Common myeloid progenitor, CD34-positive (primary cell): ENCODE measurements at regions not wholly inside any gene's neighbourhood (a gene's known extent, or its start where the extent isn't known, plus 50 kb on each side); places are given as distances from the start of the nearest gene placed in this dataset.

Experiments used
- CTCF ChIA-PET: fragments of 350-600 bp; sonication (Branson Sonifier 250); formaldehyde crosslinking; loops from one replicate; lab custom pipeline; 2021; ENCODE audit warnings: antibody characterized with exemption; lab: Charles Lee
- POLR2A ChIA-PET: fragments of 350-600 bp; sonication (Branson Sonifier 250); formaldehyde crosslinking; loops from one replicate; lab custom pipeline; 2021; ENCODE audit warnings: antibody characterized with exemption; lab: Charles Lee
- DNase-seq, 3 donors: peaks; one replicate each; pipeline versions ENCODE4 v3.0.0 to v3.0.0-alpha.2; 2013
- H3K27ac ChIP-seq, 2 experiments: 1 replicate in 1 of 2; 2 replicates in 1 of 2; pipeline ENCODE4 v1.7.0; 2013; ENCODE audit warnings: inconsistent platforms in 2 of 2, low read length in 2 of 2, mild to moderate bottlenecking in 2 of 2, low read depth in 1 of 2, moderate library complexity in 1 of 2; ENCODE audit not compliant: severe bottlenecking in 2 of 2, insufficient read depth in 1 of 2, poor library complexity in 1 of 2
- H3K27me3 ChIP-seq, 5 experiments: replicated peaks in 2 of 5; 1 replicate in 3 of 5; 2 replicates in 2 of 5; pipeline versions ENCODE4 v1.6.1 to v1.7.0; 2013; ENCODE audit warnings: low read length in 4 of 5, mild to moderate bottlenecking in 2 of 5, moderate library complexity in 2 of 5, inconsistent platforms in 1 of 5; ENCODE audit not compliant: insufficient read depth in 5 of 5, control insufficient read depth in 4 of 5
- H3K36me3 ChIP-seq, 4 experiments: 1 replicate in 2 of 4; 2 replicates in 2 of 4; pipeline versions ENCODE4 v1.6.1 to v1.7.0; 2013; ENCODE audit warnings: low read length in 3 of 4, control low read depth in 1 of 4, mild to moderate bottlenecking in 1 of 4; ENCODE audit not compliant: control insufficient read depth in 4 of 4, insufficient read depth in 4 of 4
- H3K4me1 ChIP-seq, 4 experiments: 1 replicate in 3 of 4; 2 replicates in 1 of 4; pipeline versions ENCODE4 v1.6.1 to v1.7.1; 2013; ENCODE audit warnings: low read length in 3 of 4, mild to moderate bottlenecking in 3 of 4, control low read depth in 1 of 4, inconsistent platforms in 1 of 4, moderate library complexity in 1 of 4; ENCODE audit not compliant: control insufficient read depth in 4 of 4, insufficient read depth in 4 of 4; ENCODE audit errors: control extremely low read depth in 1 of 4
- H3K4me3 ChIP-seq, 7 experiments: 1 replicate in 4 of 7; 2 replicates in 3 of 7; pipeline versions ENCODE4 v1.5.1 to v1.7.0; 2013; ENCODE audit warnings: mild to moderate bottlenecking in 7 of 7, low read length in 6 of 7, moderate library complexity in 6 of 7, inconsistent platforms in 2 of 7, low read depth in 2 of 7, control low read depth in 1 of 7; ENCODE audit not compliant: insufficient read depth in 4 of 7, control insufficient read depth in 1 of 7; ENCODE audit errors: extremely low read depth in 1 of 7
- H3K9me3 ChIP-seq, 5 experiments: 1 replicate in 4 of 5; 2 replicates in 1 of 5; pipeline versions ENCODE4 v1.6.1 to v1.7.1; 2013; ENCODE audit warnings: low read length in 4 of 5, mild to moderate bottlenecking in 2 of 5, inconsistent platforms in 1 of 5, low read depth in 1 of 5, moderate library complexity in 1 of 5; ENCODE audit not compliant: control insufficient read depth in 4 of 5, insufficient read depth in 2 of 5; ENCODE audit errors: control extremely low read depth in 1 of 5
- WGBS: methylation state at CpG from one replicate; pipeline ENCODE4 v1.1.5; 2013; ENCODE audit not compliant: insufficient coverage; 5-methylcytosine and 5-hydroxymethylcytosine counted together

DNA sequence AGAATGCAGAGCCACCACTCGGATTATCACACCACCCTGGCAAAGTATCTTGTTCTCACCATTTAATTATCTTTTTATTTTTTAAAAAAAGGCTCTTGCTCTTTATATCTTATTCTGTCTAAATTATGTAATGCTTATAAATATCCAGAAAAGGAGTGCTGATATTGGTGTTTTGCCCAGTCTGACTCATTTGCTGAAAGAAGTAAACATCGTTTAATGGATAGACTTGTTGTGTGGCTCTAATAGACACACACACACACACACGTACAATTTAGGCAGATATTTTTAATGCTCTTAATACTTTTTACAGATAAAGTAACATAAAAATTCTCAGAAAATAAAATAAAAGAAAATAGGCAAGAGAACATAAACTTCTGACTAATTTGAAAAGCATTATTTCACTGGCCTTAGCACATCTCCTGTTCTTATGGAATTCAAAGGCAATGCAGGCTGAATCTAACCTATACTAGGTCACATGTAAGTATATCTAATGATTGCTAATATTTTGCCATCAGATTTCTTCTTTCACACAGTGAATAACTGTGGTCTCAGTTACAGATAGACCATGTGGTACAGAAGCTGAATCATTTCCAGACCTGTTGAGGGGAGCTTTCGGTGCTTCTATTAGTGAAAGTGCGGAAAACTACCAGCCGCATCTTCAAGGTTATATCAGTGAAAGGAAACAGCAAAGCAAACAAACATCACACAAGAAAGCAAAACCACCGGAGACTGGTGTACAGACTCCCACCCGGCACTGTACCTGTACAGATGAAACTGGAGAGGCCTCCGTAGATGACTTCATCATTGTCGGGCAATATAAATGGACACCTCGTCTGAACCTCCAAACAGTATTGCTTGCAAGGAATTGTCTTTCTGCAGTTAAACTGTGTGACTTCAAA lies 642.1 kb upstream of the ARGLU1 start:
- CTCF ChIA-PET = interaction anchor here (1.3 kb wide), 1 partner anchor 944 kb away, joined by 4 read pairs; no protein-coding TSS in a partner anchor
- DNase-seq = no peak
- no peak overlapping the region for H3K4me3 ChIP-seq
- WGBS = 93% methylated on average over 7 of the region's 11 CpGs
- POLR2A ChIA-PET = no interaction called here
- no peak overlapping the region for H3K27ac ChIP-seq
- no peaks in the 10 kb centered on the region for H3K9me3 ChIP-seq
- no peaks in the 10 kb centered on the region for H3K36me3 ChIP-seq
- H3K4me1 ChIP-seq = no peaks in the 10 kb centered on the region
- peaks cover 0 to 5% (median 0%) of the 10 kb centered on the region in 5 experiments for H3K27me3 ChIP-seq

DNA sequence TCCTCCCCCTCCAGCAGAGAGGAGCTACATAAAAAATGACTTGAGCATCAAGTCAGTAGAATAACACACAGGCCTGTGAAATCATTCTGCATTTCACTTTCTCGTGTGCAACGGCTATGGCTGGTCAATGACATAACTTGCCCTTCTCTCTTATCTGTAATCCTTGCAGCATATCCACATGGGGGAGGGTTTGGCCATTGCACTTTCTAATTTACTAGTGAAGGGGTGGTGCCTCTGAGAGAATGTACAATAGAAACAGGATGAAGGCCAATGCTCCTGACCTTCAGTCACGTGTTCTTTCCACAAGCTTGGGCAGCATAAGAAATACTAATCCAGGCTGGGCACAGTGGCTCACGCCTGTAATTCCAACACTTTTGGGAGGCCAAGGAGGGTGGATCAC lies 641.0 kb upstream of the ARGLU1 start:
- no peak overlapping the region for H3K4me3 ChIP-seq
- H3K4me1 ChIP-seq = no peaks in the 10 kb centered on the region
- peaks cover 0 to 5% (median 0%) of the 10 kb centered on the region in 5 experiments for H3K27me3 ChIP-seq
- 85% methylated on average over 4 of the region's 4 CpGs for WGBS
- no peak for DNase-seq
- ChIA-PET CTCF (interaction anchor here (1.0 to 1.5 kb wide), 2 partner anchors 11 to 443 kb away, joined by 3 to 4 read pairs; no protein-coding TSS in a partner anchor), POLR2A (no interaction called here)
- no peaks in the 10 kb centered on the region for H3K36me3 ChIP-seq
- H3K9me3 ChIP-seq = no peaks in the 10 kb centered on the region
- H3K27ac ChIP-seq = no peak overlapping the region

DNA sequence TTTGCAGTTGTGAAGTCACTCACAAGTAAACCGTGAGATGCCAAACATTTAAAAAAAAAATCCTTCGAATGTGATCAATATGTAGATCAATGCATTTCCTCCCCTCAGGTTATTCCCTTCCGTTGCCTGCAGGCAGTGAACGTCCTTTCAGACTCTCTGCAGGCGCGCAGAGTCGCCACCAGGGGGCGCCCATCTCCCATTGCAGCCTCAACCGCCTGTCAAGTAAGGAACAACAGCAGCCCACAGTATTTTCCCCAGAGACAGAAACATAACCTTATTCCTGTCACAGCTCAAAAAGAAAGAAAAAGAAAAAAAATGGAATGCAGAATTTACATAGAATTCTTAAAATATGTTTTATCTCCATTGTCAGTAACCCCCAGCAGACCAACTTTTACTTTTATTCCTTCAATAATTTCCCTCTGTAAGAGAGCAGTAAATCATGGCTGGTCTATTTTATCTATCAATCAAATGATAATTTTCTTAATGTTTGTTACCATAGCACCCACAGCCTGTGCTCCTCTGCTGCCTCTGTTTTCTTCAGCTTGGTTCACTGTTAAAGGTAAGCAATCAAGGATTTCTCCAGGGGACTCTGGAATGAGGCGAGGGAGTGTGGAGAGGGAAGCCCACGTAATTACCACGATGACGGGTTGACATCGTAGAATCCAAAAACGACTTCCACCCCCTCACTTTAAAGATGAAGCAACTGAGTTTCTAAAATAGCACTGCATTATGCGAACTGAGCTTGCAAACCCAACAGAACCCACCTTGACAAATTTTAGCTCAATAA lies 637.6 kb upstream of the ARGLU1 start:
- ChIA-PET CTCF (interaction anchor here (0.7 to 1.1 kb wide), 3 partner anchors 8 to 20 kb away, joined by 3 read pairs; no protein-coding TSS in a partner anchor), POLR2A (interaction anchor here (0.6 kb wide), 1 partner anchor 1560 kb away, joined by 3 read pairs; no protein-coding TSS in a partner anchor)
- DNase-seq = peak; percentile 32 to 67 (median 65)

GRCh38 chr13:107203146-107203847 lies 635.4 kb upstream of the ARGLU1 start:
- peaks cover 0 to 2% (median 0%) of the 10 kb centered on the region in 5 experiments for H3K27me3 ChIP-seq
- no peaks in the 10 kb centered on the region for H3K9me3 ChIP-seq
- ChIA-PET CTCF (interaction anchor here (0.9 to 1.3 kb wide), 4 partner anchors 11 to 951 kb away, joined by 3 to 5 read pairs (median 4); no protein-coding TSS in a partner anchor), POLR2A (no interaction called here)
- peak; percentile 3 to 23 (median 15) for DNase-seq
- H3K27ac ChIP-seq = no peak overlapping the region
- H3K36me3 ChIP-seq = no peaks in the 10 kb centered on the region
- no peak overlapping the region for H3K4me3 ChIP-seq
- WGBS = 68% methylated on average over 10 of the region's 11 CpGs
- H3K4me1 ChIP-seq = no peaks in the 10 kb centered on the region

More for the DNA sequence above, 637.6 kb upstream of the ARGLU1 start:
- Histone ChIP-seq H3K4me3 (no peak overlapping the region), H3K27me3 (peaks cover 0 to 4% (median 0%) of the 10 kb centered on the region in 5 experiments), H3K9me3 (no peaks in the 10 kb centered on the region), H3K36me3 (no peaks in the 10 kb centered on the region), H3K4me1 (no peaks in the 10 kb centered on the region), H3K27ac (no peak overlapping the region)
- 33% methylated on average over 3 of the region's 16 CpGs for WGBS

- CTCF ChIA-PET = interaction anchor here (0.8 to 1.1 kb wide), 2 partner anchors 13 to 16 kb away, joined by 3 read pairs; no protein-coding TSS in a partner anchor
- WGBS = 67% methylated on average over 3 of the region's 4 CpGs
These were observed 634.6 kb upstream of the ARGLU1 start for GRCh38 chr13:107202371-107203023.

GRCh38 chr13:107200491-107200890 lies 632.6 kb upstream of the ARGLU1 start:
- H3K4me1 ChIP-seq = no peaks in the 10 kb centered on the region
- no peak for DNase-seq
- WGBS = 95% methylated on average over 4 of the region's 6 CpGs
- H3K4me3 ChIP-seq = no peak overlapping the region
- CTCF ChIA-PET = interaction anchor here (0.6 kb wide), 1 partner anchor 650 kb away, joined by 3 read pairs; no protein-coding TSS in a partner anchor
- POLR2A ChIA-PET = no interaction called here
- no peaks in the 10 kb centered on the region for H3K9me3 ChIP-seq
- no peaks in the 10 kb centered on the region for H3K27me3 ChIP-seq
- no peak overlapping the region for H3K27ac ChIP-seq
- H3K36me3 ChIP-seq = no peaks in the 10 kb centered on the region

More at GRCh38 chr13:107202371-107203023, 634.6 kb upstream of the ARGLU1 start:
- H3K4me1 ChIP-seq = no peaks in the 10 kb centered on the region
- no peak for DNase-seq
- H3K4me3 ChIP-seq = no peak overlapping the region
- POLR2A ChIA-PET = no interaction called here
- H3K27ac ChIP-seq = no peak overlapping the region
- peaks cover 0 to 2% (median 0%) of the 10 kb centered on the region in 5 experiments for H3K27me3 ChIP-seq
- no peaks in the 10 kb centered on the region for H3K9me3 ChIP-seq
- no peaks in the 10 kb centered on the region for H3K36me3 ChIP-seq
